ENCODE measurements at regions not wholly inside any gene's neighbourhood (a gene's known extent, or its start where the extent isn't known, plus 50 kb on each side); places are given as distances from the start of the nearest gene placed in this dataset.

- no peaks in the 10 kb centered on the region for H3K36me3 ChIP-seq (ENCODE audit: control insufficient read depth in 2 of 2, insufficient read depth in 2 of 2, low read length in 1 of 2)
- ChIA-PET SMC1A (ENCODE audit: uncharacterized antibody, unreplicated experiment) (interaction anchor here (0.5 to 2.5 kb wide), 7 partner anchors 8 to 470 kb away, joined by 3 to 8 read pairs (median 3); no protein-coding TSS in a partner anchor), POLR2A (interaction anchor here (1.0 kb wide), 1 partner anchor 11 kb away, joined by 4 read pairs; no protein-coding TSS in a partner anchor), CTCF (interaction anchor here (1.1 to 1.7 kb wide), 2 partner anchors 13 to 22 kb away, joined by 4 to 6 read pairs; no protein-coding TSS in a partner anchor), RAD21 (ENCODE audit: unreplicated experiment) (interaction anchor here (0.7 kb wide), 1 partner anchor 190 kb away, joined by 4 read pairs; no protein-coding TSS in a partner anchor)
- no peaks in the 10 kb centered on the region for H3K9me3 ChIP-seq (replicated peaks; ENCODE audit: control insufficient read depth, insufficient read depth, low read length)
- no peaks in the 10 kb centered on the region for H3K27me3 ChIP-seq (replicated peaks in 1 of 2; ENCODE audit: control insufficient read depth in 2 of 2, insufficient read depth in 2 of 2, low read length in 1 of 2)
- FAIRE-seq = no peak
- BruUV-seq (replicated peaks) = no TSS peak
- ATAC-seq = no peak
- intact Hi-C loops (cut with micrococcal nuclease; ENCODE audit: unreplicated experiment) = no loop called here
- H3K4me3 ChIP-seq = no peak overlapping the region
- TF ChIP-seq YBX1 (IDR thresholded peaks at IDR 0.05) = no peak
- no peak for TF ChIP-seq CREM (IDR thresholded peaks at IDR 0.05; ENCODE audit: low read depth)
- no peak for TF ChIP-seq KDM1A (IDR thresholded peaks at IDR 0.05; ENCODE audit: borderline replicate concordance)
- TF ChIP-seq, protein P1, sequence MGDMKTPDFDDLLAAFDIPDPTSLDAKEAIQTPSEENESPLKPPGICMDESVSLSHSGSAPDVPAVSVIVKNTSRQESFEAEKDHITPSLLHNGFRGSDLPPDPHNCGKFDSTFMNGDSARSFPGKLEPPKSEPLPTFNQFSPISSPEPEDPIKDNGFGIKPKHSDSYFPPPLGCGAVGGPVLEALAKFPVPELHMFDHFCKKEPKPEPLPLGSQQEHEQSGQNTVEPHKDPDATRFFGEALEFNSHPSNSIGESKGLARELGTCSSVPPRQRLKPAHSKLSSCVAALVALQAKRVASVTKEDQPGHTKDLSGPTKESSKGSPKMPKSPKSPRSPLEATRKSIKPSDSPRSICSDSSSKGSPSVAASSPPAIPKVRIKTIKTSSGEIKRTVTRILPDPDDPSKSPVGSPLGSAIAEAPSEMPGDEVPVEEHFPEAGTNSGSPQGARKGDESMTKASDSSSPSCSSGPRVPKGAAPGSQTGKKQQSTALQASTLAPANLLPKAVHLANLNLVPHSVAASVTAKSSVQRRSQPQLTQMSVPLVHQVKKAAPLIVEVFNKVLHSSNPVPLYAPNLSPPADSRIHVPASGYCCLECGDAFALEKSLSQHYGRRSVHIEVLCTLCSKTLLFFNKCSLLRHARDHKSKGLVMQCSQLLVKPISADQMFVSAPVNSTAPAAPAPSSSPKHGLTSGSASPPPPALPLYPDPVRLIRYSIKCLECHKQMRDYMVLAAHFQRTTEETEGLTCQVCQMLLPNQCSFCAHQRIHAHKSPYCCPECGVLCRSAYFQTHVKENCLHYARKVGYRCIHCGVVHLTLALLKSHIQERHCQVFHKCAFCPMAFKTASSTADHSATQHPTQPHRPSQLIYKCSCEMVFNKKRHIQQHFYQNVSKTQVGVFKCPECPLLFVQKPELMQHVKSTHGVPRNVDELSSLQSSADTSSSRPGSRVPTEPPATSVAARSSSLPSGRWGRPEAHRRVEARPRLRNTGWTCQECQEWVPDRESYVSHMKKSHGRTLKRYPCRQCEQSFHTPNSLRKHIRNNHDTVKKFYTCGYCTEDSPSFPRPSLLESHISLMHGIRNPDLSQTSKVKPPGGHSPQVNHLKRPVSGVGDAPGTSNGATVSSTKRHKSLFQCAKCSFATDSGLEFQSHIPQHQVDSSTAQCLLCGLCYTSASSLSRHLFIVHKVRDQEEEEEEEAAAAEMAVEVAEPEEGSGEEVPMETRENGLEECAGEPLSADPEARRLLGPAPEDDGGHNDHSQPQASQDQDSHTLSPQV (IDR thresholded peaks at IDR 0.05) = no peak
- no peak for TF ChIP-seq PAX5 (IDR thresholded peaks at IDR 0.05; ENCODE audit: borderline replicate concordance, low read depth, low read length)
- no peak for TF ChIP-seq BHLHE40 (IDR thresholded peaks at IDR 0.05; ENCODE audit: borderline replicate concordance in 1 of 2, low read depth in 2 of 2, low read length in 1 of 2)
- TF ChIP-seq, protein P2, sequence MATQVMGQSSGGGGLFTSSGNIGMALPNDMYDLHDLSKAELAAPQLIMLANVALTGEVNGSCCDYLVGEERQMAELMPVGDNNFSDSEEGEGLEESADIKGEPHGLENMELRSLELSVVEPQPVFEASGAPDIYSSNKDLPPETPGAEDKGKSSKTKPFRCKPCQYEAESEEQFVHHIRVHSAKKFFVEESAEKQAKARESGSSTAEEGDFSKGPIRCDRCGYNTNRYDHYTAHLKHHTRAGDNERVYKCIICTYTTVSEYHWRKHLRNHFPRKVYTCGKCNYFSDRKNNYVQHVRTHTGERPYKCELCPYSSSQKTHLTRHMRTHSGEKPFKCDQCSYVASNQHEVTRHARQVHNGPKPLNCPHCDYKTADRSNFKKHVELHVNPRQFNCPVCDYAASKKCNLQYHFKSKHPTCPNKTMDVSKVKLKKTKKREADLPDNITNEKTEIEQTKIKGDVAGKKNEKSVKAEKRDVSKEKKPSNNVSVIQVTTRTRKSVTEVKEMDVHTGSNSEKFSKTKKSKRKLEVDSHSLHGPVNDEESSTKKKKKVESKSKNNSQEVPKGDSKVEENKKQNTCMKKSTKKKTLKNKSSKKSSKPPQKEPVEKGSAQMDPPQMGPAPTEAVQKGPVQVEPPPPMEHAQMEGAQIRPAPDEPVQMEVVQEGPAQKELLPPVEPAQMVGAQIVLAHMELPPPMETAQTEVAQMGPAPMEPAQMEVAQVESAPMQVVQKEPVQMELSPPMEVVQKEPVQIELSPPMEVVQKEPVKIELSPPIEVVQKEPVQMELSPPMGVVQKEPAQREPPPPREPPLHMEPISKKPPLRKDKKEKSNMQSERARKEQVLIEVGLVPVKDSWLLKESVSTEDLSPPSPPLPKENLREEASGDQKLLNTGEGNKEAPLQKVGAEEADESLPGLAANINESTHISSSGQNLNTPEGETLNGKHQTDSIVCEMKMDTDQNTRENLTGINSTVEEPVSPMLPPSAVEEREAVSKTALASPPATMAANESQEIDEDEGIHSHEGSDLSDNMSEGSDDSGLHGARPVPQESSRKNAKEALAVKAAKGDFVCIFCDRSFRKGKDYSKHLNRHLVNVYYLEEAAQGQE (IDR thresholded peaks at IDR 0.05; ENCODE audit: low read depth, low read length) = no peak
- TF ChIP-seq RCOR1 (conservative IDR thresholded peaks at IDR 0.05; ENCODE audit: low read depth, low read length) = no peak
- TF ChIP-seq NR2F1 (conservative IDR thresholded peaks at IDR 0.05) = no peak
- TF ChIP-seq MTA2 (IDR thresholded peaks at IDR 0.05; ENCODE audit: low read depth) = no peak
- TF ChIP-seq CBFB (IDR thresholded peaks at IDR 0.05; ENCODE audit: low read depth) = no peak
- in situ Hi-C loops (cut with MboI) = no loop called here
- WGBS (ENCODE audit: insufficient coverage, insufficient replicate concordance, low lambda C conversion rate, missing lambda C conversion rate) = 2% methylated on average over 2 of the region's 2 CpGs
- no peak overlapping the region for H3K4me2 ChIP-seq (ENCODE audit: control insufficient read depth, insufficient read depth)
- no peak overlapping the region for H3K9ac ChIP-seq (ENCODE audit: control insufficient read depth, insufficient read depth, low read length)
- no peaks in the 10 kb centered on the region for H3K4me1 ChIP-seq (ENCODE audit: control insufficient read depth, insufficient read depth, low read length)
- no peaks in the 10 kb centered on the region for H3K79me2 ChIP-seq (ENCODE audit: control insufficient read depth, insufficient read depth, low read length)
- H2AFZ ChIP-seq (ENCODE audit: control insufficient read depth, low read depth, low read length) = no peak overlapping the region
- H4K20me1 ChIP-seq (ENCODE audit: control insufficient read depth, insufficient read depth) = no peaks in the 10 kb centered on the region
- no peak for DNase-seq (ENCODE audit: low read depth, low spot score)
- no peak overlapping the region for H3K27ac ChIP-seq (ENCODE audit: control insufficient read depth, insufficient read depth)
These were observed 976.9 kb downstream of the MAT2B start for GRCh38 chr5:164482351-164482750.

Measured in GM12878 (cell line).